Mucosa of stomach (tissue), 1 donor: ENCODE measurements at regions not wholly inside any gene's neighbourhood (a gene's known extent, or its start where the extent isn't known, plus 50 kb on each side); places are given as distances from the start of the nearest gene placed in this dataset.

Experiments used
- H3K27me3 ChIP-seq: one replicate; pipeline ENCODE4 v1.7.0; 2013; ENCODE audit warnings: mild to moderate bottlenecking, low read length; ENCODE audit not compliant: control insufficient read depth, insufficient read depth
- H3K36me3 ChIP-seq: one replicate; pipeline ENCODE4 v1.7.0; 2013; ENCODE audit warnings: low read length; ENCODE audit not compliant: control insufficient read depth, insufficient read depth
- H3K4me1 ChIP-seq: one replicate; pipeline ENCODE4 v1.7.0; 2013; ENCODE audit warnings: mild to moderate bottlenecking, low read length; ENCODE audit not compliant: control insufficient read depth, insufficient read depth
- H3K4me3 ChIP-seq: one replicate; pipeline ENCODE4 v1.7.0; 2013; ENCODE audit warnings: low read length
- H3K9ac ChIP-seq: one replicate; pipeline ENCODE4 v1.7.0; 2013; ENCODE audit warnings: mild to moderate bottlenecking, low read length, moderate library complexity
- H3K9me3 ChIP-seq: one replicate; pipeline ENCODE4 v1.7.0; 2013; ENCODE audit warnings: mild to moderate bottlenecking, low read length, moderate library complexity; ENCODE audit not compliant: control insufficient read depth
- donor health status: Pancreatic carcinoma.

GRCh38 chr10:10961072-10961471 is 56.6 kb upstream of the CELF2 start:
- H3K9ac ChIP-seq = no peak overlapping the region
- no peaks in the 10 kb centered on the region for H3K4me1 ChIP-seq
- H3K27me3 ChIP-seq = no peaks in the 10 kb centered on the region
- no peaks in the 10 kb centered on the region for H3K9me3 ChIP-seq
- no peaks in the 10 kb centered on the region for H3K36me3 ChIP-seq
- no peak overlapping the region for H3K4me3 ChIP-seq

- H3K36me3 ChIP-seq = no peaks in the 10 kb centered on the region
- H3K9me3 ChIP-seq = no peaks in the 10 kb centered on the region
- H3K27me3 ChIP-seq = no peaks in the 10 kb centered on the region
- no peak overlapping the region for H3K9ac ChIP-seq
- H3K4me3 ChIP-seq = no peak overlapping the region
- H3K4me1 ChIP-seq = no peaks in the 10 kb centered on the region
Observed at GRCh38 chr10:10967029-10967428, 50.6 kb upstream of the CELF2 start.

GRCh38 chr10:10967581-10968256 is 50.0 kb upstream of the CELF2 start:
- Histone ChIP-seq H3K36me3 (no peaks in the 10 kb centered on the region), H3K27me3 (no peaks in the 10 kb centered on the region), H3K9me3 (no peaks in the 10 kb centered on the region), H3K4me1 (no peaks in the 10 kb centered on the region), H3K4me3 (no peak overlapping the region), H3K9ac (no peak overlapping the region)
